Smooth muscle cell (in vitro differentiated cells): ENCODE measurements at regions not wholly inside any gene's neighbourhood (a gene's known extent, or its start where the extent isn't known, plus 50 kb on each side); places are given as distances from the start of the nearest gene placed in this dataset.

ENCODE experiments used
- DNase-seq: peaks from one replicate; lab custom pipeline; 2025; ENCODE audit not compliant: unreplicated experiment; lab: John Stamatoyannopoulos, UW
- H2AFZ ChIP-seq: fragments of 200-600 bp; sonication (generic); 2 replicates; pipeline ENCODE4 v1.6.0; 2016; ENCODE audit warnings: antibody characterized with exemption, low read depth, mild to moderate bottlenecking
- H3F3A ChIP-seq: fragments of 200-600 bp; sonication (generic); 2 replicates; pipeline ENCODE4 v1.6.0; 2017; ENCODE audit warnings: antibody characterized with exemption, low read depth
- H3K27ac ChIP-seq: fragments of 200-600 bp; sonication (generic); 2 replicates; pipeline ENCODE4 v1.5.1; 2016; ENCODE audit warnings: low read depth, mild to moderate bottlenecking
- H3K27me3 ChIP-seq: fragments of 200-600 bp; sonication (generic); 2 replicates; pipeline ENCODE4 v1.6.1; 2016; ENCODE audit warnings: low read depth, mild to moderate bottlenecking
- H3K36me3 ChIP-seq: fragments of 200-600 bp; sonication (generic); 2 replicates; pipeline ENCODE4 v1.5.1; 2016; ENCODE audit warnings: low read depth
- H3K4me1 ChIP-seq: fragments of 200-600 bp; sonication (generic); 2 replicates; pipeline ENCODE4 v1.5.1; 2016; ENCODE audit warnings: low read depth
- H3K4me2 ChIP-seq: fragments of 200-600 bp; sonication (generic); 2 replicates; pipeline ENCODE4 v1.6.0; 2016; ENCODE audit warnings: mild to moderate bottlenecking
- H3K4me3 ChIP-seq: fragments of 200-600 bp; sonication (generic); 2 replicates; pipeline ENCODE4 v1.5.1; 2016; ENCODE audit warnings: mild to moderate bottlenecking
- H3K79me2 ChIP-seq: fragments of 200-600 bp; sonication (generic); 2 replicates; pipeline ENCODE4 v1.6.0; 2016; ENCODE audit warnings: low read depth, mild to moderate bottlenecking
- H3K9ac ChIP-seq: fragments of 200-600 bp; sonication (generic); 2 replicates; pipeline ENCODE4 v1.6.0; 2016; ENCODE audit warnings: low read depth
- H3K9me3 ChIP-seq: fragments of 200-600 bp; sonication (generic); replicated peaks from 2 replicates; pipeline ENCODE4 v1.5.1; 2016; ENCODE audit warnings: low read depth
- H4K20me1 ChIP-seq: fragments of 200-600 bp; sonication (generic); 2 replicates; pipeline ENCODE4 v1.6.0; 2016; ENCODE audit warnings: low read depth
- whole genome bisulfite sequencing: methylation state at CpG from one replicate; pipeline ENCODE4 v1.1.7; 2016; ENCODE audit warnings: low lambda C conversion rate; 5-methylcytosine and 5-hydroxymethylcytosine counted together
- TF ChIP-seq, protein P1 (sequence below): fragments of 200-600 bp; sonication (generic); IDR thresholded peaks from 2 replicates; pipeline ENCODE4 v1.5.1; 2017; ENCODE audit warnings: borderline replicate concordance, mild to moderate bottlenecking, antibody characterized with exemption; ENCODE audit not compliant: insufficient read depth, poor library complexity, severe bottlenecking

DNA sequence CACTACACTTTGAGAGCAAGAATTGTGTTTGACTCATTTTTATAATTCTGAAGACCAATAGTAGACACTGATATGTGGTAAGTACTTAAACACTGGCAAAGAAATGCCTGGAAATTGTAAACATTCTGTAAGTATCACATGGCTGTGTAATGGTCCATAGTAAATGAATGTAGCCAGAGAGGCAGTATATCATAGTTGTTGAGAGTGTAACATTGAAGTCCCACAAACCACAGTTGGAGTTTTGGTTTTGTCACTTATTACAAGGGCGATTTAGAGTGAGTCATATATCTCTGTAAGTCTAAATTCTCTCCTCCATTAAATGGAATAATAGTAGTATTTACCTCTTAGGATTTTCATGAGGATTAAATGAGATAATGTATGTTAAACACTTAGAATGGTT is 181.1 kb upstream of the MEF2C start:
- Histone ChIP-seq H4K20me1 (no peaks in the 10 kb centered on the region), H3K9ac (no peak overlapping the region), H3F3A (no peaks in the 10 kb centered on the region), H3K27me3 (no peaks in the 10 kb centered on the region), H3K4me3 (no peak overlapping the region), H2AFZ (no peak overlapping the region), H3K9me3 (no peaks in the 10 kb centered on the region), H3K36me3 (no peaks in the 10 kb centered on the region), H3K79me2 (no peaks in the 10 kb centered on the region), H3K27ac (no peak overlapping the region), H3K4me2 (peak overlapping the region; percentile 4), H3K4me1 (peaks cover 8% of the 10 kb centered on the region)
- TF ChIP-seq, protein P1, sequence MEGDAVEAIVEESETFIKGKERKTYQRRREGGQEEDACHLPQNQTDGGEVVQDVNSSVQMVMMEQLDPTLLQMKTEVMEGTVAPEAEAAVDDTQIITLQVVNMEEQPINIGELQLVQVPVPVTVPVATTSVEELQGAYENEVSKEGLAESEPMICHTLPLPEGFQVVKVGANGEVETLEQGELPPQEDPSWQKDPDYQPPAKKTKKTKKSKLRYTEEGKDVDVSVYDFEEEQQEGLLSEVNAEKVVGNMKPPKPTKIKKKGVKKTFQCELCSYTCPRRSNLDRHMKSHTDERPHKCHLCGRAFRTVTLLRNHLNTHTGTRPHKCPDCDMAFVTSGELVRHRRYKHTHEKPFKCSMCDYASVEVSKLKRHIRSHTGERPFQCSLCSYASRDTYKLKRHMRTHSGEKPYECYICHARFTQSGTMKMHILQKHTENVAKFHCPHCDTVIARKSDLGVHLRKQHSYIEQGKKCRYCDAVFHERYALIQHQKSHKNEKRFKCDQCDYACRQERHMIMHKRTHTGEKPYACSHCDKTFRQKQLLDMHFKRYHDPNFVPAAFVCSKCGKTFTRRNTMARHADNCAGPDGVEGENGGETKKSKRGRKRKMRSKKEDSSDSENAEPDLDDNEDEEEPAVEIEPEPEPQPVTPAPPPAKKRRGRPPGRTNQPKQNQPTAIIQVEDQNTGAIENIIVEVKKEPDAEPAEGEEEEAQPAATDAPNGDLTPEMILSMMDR = no peak
- no peak for DNase-seq
- 44% methylated on average over 1 of the region's 1 CpG for WGBS

DNA sequence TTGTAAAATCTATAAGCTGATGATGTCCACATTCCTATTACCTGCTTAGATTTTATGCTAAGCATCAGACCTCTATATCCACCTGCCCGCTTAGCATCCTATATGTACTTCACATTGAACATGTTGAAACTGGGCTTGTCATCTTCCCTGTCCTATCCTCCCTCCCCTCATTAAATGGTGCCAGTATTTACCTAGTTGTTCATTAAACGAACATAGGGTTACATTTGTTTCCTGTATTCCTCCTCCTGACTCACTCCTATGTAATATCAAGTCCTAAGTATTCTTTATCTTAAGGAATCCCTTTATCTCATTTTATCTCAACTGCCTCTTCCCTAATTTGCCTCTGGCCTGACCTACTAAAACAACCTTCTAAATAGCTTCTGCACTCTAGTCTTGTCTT is 177.8 kb upstream of the MEF2C start:
- H3K4me2 ChIP-seq = no peak overlapping the region
- no peaks in the 10 kb centered on the region for H3F3A ChIP-seq
- no peak overlapping the region for H2AFZ ChIP-seq
- H3K27ac ChIP-seq = no peak overlapping the region
- no peak overlapping the region for H3K4me3 ChIP-seq
- DNase-seq = no peak
- H3K27me3 ChIP-seq = no peaks in the 10 kb centered on the region
- no peaks in the 10 kb centered on the region for H4K20me1 ChIP-seq
- TF ChIP-seq, protein P1 = no peak
- H3K79me2 ChIP-seq = no peaks in the 10 kb centered on the region
- H3K9ac ChIP-seq = no peak overlapping the region
- peaks cover 4% of the 10 kb centered on the region for H3K4me1 ChIP-seq
- 68% methylated on average over 2 of the region's 2 CpGs for WGBS
- no peaks in the 10 kb centered on the region for H3K9me3 ChIP-seq
- H3K36me3 ChIP-seq = no peaks in the 10 kb centered on the region

DNA sequence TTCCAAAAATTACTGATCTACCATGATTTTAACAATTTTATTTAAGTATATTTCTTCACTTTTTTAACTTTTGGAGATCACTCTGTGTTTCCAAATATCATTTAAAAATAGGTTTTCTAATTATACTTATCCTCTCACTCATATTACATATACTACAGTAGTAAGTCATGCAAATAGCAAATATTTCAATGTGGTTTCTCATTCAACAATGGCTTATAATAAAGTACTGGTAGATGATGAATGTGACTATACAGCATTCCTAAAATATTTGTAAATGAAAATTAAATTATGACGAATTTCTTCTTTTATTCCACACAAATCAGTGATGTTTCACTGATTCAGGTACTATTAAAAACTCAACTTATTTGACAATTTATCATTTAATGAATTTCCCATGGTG is 176.3 kb upstream of the MEF2C start:
- H3K27me3 ChIP-seq = no peaks in the 10 kb centered on the region
- no peak overlapping the region for H3K4me2 ChIP-seq
- H3K36me3 ChIP-seq = no peaks in the 10 kb centered on the region
- no peak overlapping the region for H3K4me3 ChIP-seq
- 81% methylated on average over 1 of the region's 1 CpG for WGBS
- DNase-seq = no peak
- TF ChIP-seq, protein P1 = no peak
- no peak overlapping the region for H3K27ac ChIP-seq
- no peaks in the 10 kb centered on the region for H3K4me1 ChIP-seq
- H3F3A ChIP-seq = no peaks in the 10 kb centered on the region
- no peak overlapping the region for H2AFZ ChIP-seq
- no peak overlapping the region for H3K9ac ChIP-seq
- H3K9me3 ChIP-seq = no peaks in the 10 kb centered on the region
- H4K20me1 ChIP-seq = no peaks in the 10 kb centered on the region
- no peaks in the 10 kb centered on the region for H3K79me2 ChIP-seq

DNA sequence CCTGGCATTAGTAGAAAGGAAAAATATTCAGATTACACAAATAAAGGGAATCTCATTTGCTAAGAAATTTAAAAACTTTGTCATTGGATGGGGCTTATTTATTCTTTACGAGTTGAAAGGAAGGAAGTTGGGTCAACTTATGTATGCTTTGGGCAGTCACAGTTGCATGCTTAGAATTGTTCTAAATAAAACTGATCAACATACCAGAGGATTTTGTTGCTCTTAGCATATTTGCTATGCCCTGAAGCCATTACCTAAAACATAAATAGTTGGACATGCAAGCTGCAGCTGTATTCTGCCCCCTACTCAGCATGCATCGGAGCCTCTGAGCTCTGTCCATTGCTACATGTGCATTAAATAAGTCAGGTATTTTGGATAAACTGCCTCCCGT is 172.7 kb upstream of the MEF2C start:
- no peaks in the 10 kb centered on the region for H4K20me1 ChIP-seq
- no peak overlapping the region for H3K4me3 ChIP-seq
- TF ChIP-seq, protein P1 = no peak
- no peaks in the 10 kb centered on the region for H3K9me3 ChIP-seq
- no peaks in the 10 kb centered on the region for H3F3A ChIP-seq
- H3K4me1 ChIP-seq = no peaks in the 10 kb centered on the region
- no peaks in the 10 kb centered on the region for H3K36me3 ChIP-seq
- no peak overlapping the region for H3K4me2 ChIP-seq
- H3K27ac ChIP-seq = no peak overlapping the region
- H3K27me3 ChIP-seq = no peaks in the 10 kb centered on the region
- no peak overlapping the region for H3K9ac ChIP-seq
- WGBS = 88% methylated on average over 3 of the region's 3 CpGs
- H2AFZ ChIP-seq = no peak overlapping the region
- H3K79me2 ChIP-seq = no peaks in the 10 kb centered on the region
- no peak for DNase-seq
